ENCODE measurements at regions not wholly inside any gene's neighbourhood (a gene's known extent, or its start where the extent isn't known, plus 50 kb on each side); places are given as distances from the start of the nearest gene placed in this dataset.

- peaks cover 16% of the 10 kb centered on the region for H3K27me3 Mint-ChIP-seq (ENCODE audit: low read depth)
- DNase-seq (ENCODE audit: low spot score in 2 of 2, unreplicated experiment in 2 of 2) = no peak
- no peak overlapping the region for H3K27ac Mint-ChIP-seq
- peaks cover 20% of the 10 kb centered on the region for H3K9me3 Mint-ChIP-seq
- TF ChIP-seq CTCF (IDR thresholded peaks at IDR 0.05; ENCODE audit: unreplicated experiment) = no peak
- H3K4me3 Mint-ChIP-seq = no peak overlapping the region
- H3K4me1 Mint-ChIP-seq = peaks cover 12% of the 10 kb centered on the region
- H3K36me3 Mint-ChIP-seq = no peaks in the 10 kb centered on the region
These were observed 797.5 kb upstream of the POU3F3 start for GRCh38 chr2:104056451-104056850.

GRCh38 chr2:104068665-104069064 lies 785.2 kb upstream of the POU3F3 start:
- H3K4me3 Mint-ChIP-seq = no peak overlapping the region
- no peaks in the 10 kb centered on the region for H3K36me3 Mint-ChIP-seq
- DNase-seq (ENCODE audit: low spot score in 2 of 2, unreplicated experiment in 2 of 2) = no peak
- H3K27ac Mint-ChIP-seq = no peak overlapping the region
- H3K27me3 Mint-ChIP-seq (ENCODE audit: low read depth) = no peaks in the 10 kb centered on the region
- H3K9me3 Mint-ChIP-seq = peaks cover 5% of the 10 kb centered on the region
- no peak for TF ChIP-seq CTCF (IDR thresholded peaks at IDR 0.05; ENCODE audit: unreplicated experiment)
- no peaks in the 10 kb centered on the region for H3K4me1 Mint-ChIP-seq

- H3K4me1 Mint-ChIP-seq = no peaks in the 10 kb centered on the region
- DNase-seq (ENCODE audit: low spot score in 2 of 2, unreplicated experiment in 2 of 2) = no peak
- TF ChIP-seq CTCF (IDR thresholded peaks at IDR 0.05; ENCODE audit: unreplicated experiment) = no peak
- no peak overlapping the region for H3K4me3 Mint-ChIP-seq
- no peaks in the 10 kb centered on the region for H3K36me3 Mint-ChIP-seq
- no peaks in the 10 kb centered on the region for H3K9me3 Mint-ChIP-seq
- H3K27ac Mint-ChIP-seq = no peak overlapping the region
- H3K27me3 Mint-ChIP-seq (ENCODE audit: low read depth) = no peaks in the 10 kb centered on the region
These were observed 776.3 kb upstream of the POU3F3 start for GRCh38 chr2:104077573-104077972.

GRCh38 chr2:104078431-104079157 lies 775.3 kb upstream of the POU3F3 start:
- no peak overlapping the region for H3K4me3 Mint-ChIP-seq
- no peaks in the 10 kb centered on the region for H3K36me3 Mint-ChIP-seq
- no peaks in the 10 kb centered on the region for H3K4me1 Mint-ChIP-seq
- DNase-seq (ENCODE audit: low spot score in 2 of 2, unreplicated experiment in 2 of 2) = no peak
- peaks cover 2% of the 10 kb centered on the region for H3K27me3 Mint-ChIP-seq (ENCODE audit: low read depth)
- H3K9me3 Mint-ChIP-seq = no peaks in the 10 kb centered on the region
- H3K27ac Mint-ChIP-seq = no peak overlapping the region
- no peak for TF ChIP-seq CTCF (IDR thresholded peaks at IDR 0.05; ENCODE audit: unreplicated experiment)

- Mint-ChIP-seq H3K4me1 (no peaks in the 10 kb centered on the region), H3K27me3 (ENCODE audit: low read depth) (no peaks in the 10 kb centered on the region), H3K9me3 (no peaks in the 10 kb centered on the region), H3K36me3 (no peaks in the 10 kb centered on the region), H3K27ac (no peak overlapping the region), H3K4me3 (no peak overlapping the region)
- no peak for DNase-seq (ENCODE audit: low spot score in 2 of 2, unreplicated experiment in 2 of 2)
- TF ChIP-seq CTCF (IDR thresholded peaks at IDR 0.05; ENCODE audit: unreplicated experiment) = no peak
These were observed 765.2 kb upstream of the POU3F3 start for GRCh38 chr2:104088745-104089144.
